GM18499 (cell line): ENCODE measurements at regions not wholly inside any gene's neighbourhood (a gene's known extent, or its start where the extent isn't known, plus 50 kb on each side); places are given as distances from the start of the nearest gene placed in this dataset.

ENCODE experiments used
- ATAC-seq: cut with Tn5 transposase; IDR thresholded peaks from one replicate; pipeline ENCODE4 v1.9.1; 2021; ENCODE audit warnings: moderate number of reproducible peaks; ENCODE audit not compliant: insufficient read depth, unreplicated experiment

- no peak for ATAC-seq
Observed at GRCh38 chr1:73953586-73953985, 244.4 kb downstream of the LRRIQ3 start.

GRCh38 chr1:73953186-73953585, 244.8 kb downstream of the LRRIQ3 start:
- ATAC-seq: no peak

GRCh38 chr1:73948055-73948454, 249.9 kb downstream of the LRRIQ3 start:
- no peak for ATAC-seq

- ATAC-seq: no peak
Observed at GRCh38 chr1:73947009-73947408, 251.0 kb downstream of the LRRIQ3 start.

GRCh38 chr1:73943270-73943669, 254.7 kb downstream of the LRRIQ3 start:
- no peak for ATAC-seq

- ATAC-seq: no peak
Observed at GRCh38 chr1:73930293-73930692, 267.7 kb downstream of the LRRIQ3 start.

GRCh38 chr1:73914951-73915350, 283.0 kb downstream of the LRRIQ3 start:
- ATAC-seq: no peak

- no peak for ATAC-seq
Observed at GRCh38 chr1:73913025-73913424, 285.0 kb downstream of the LRRIQ3 start.

GRCh38 chr1:73911849-73912248, 286.1 kb downstream of the LRRIQ3 start:
- no peak for ATAC-seq

GRCh38 chr1:73910466-73910865, 287.5 kb downstream of the LRRIQ3 start:
- ATAC-seq: no peak

- no peak for ATAC-seq
Observed at GRCh38 chr1:73910062-73910461, 287.9 kb downstream of the LRRIQ3 start.

GRCh38 chr1:73909043-73909562, 288.9 kb downstream of the LRRIQ3 start:
- ATAC-seq: no peak

GRCh38 chr1:73907051-73907450, 290.9 kb downstream of the LRRIQ3 start:
- no peak for ATAC-seq

- ATAC-seq: peak; percentile 50
Observed at GRCh38 chr1:73903092-73903491, 294.9 kb downstream of the LRRIQ3 start.

- ATAC-seq: no peak
Observed at GRCh38 chr1:73901738-73902137, 296.2 kb downstream of the LRRIQ3 start.

- no peak for ATAC-seq
Observed at GRCh38 chr1:73899311-73899710, 298.7 kb downstream of the LRRIQ3 start.

GRCh38 chr1:73898540-73898939, 299.4 kb downstream of the LRRIQ3 start:
- no peak for ATAC-seq

GRCh38 chr1:73887412-73887811, 310.6 kb downstream of the LRRIQ3 start:
- no peak for ATAC-seq

GRCh38 chr1:73886716-73887115, 311.3 kb downstream of the LRRIQ3 start:
- no peak for ATAC-seq

- no peak for ATAC-seq
Observed at GRCh38 chr1:73874806-73875205, 323.2 kb downstream of the LRRIQ3 start.

GRCh38 chr1:73868810-73869336, 329.1 kb downstream of the LRRIQ3 start:
- ATAC-seq: no peak

GRCh38 chr1:73862355-73862754, 335.6 kb downstream of the LRRIQ3 start:
- no peak for ATAC-seq
